Dermis microvascular lymphatic vessel endothelial cell (primary cell): ENCODE measurements at regions not wholly inside any gene's neighbourhood (a gene's known extent, or its start where the extent isn't known, plus 50 kb on each side); places are given as distances from the start of the nearest gene placed in this dataset.

Experiments used
- DNase-seq, 2 donors: peaks; one replicate each; pipeline versions ENCODE4 v3.0.0 to v3.0.0-alpha.2; 2010; ENCODE audit warnings: low read depth in 2 of 2

DNA sequence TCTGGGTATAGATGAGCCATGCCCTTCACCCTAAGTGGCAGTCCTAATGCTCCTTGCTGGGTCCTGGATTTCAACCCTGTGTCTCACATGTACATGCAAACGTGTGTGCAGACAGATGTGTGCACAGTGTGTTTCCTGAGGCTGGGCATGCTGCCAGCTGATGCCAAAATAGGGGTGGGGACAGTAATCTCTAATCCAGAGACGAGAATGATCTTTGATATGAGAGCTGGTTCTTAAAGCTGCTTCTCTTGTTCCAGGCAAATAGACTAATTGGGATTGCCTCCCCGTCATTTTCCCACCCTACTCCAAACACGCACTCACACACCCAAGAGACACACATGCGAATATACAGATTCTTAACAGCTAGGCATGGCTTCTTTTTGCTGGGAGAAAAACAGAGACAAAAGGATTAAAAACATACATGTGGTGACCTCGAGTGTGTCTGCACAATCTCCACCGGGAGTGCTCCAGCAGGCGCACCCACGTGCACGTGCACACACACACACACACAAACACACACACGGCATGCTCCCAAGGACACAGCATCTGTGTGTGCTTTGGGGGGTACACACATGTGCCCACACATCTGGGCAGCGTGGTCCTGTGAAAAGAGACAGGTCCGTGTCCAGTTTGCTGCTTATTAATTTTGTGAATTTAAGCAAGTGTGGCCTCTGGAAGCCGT, 102.1 kb upstream of the ZBTB40 start:
- DNase-seq = no peak

DNA sequence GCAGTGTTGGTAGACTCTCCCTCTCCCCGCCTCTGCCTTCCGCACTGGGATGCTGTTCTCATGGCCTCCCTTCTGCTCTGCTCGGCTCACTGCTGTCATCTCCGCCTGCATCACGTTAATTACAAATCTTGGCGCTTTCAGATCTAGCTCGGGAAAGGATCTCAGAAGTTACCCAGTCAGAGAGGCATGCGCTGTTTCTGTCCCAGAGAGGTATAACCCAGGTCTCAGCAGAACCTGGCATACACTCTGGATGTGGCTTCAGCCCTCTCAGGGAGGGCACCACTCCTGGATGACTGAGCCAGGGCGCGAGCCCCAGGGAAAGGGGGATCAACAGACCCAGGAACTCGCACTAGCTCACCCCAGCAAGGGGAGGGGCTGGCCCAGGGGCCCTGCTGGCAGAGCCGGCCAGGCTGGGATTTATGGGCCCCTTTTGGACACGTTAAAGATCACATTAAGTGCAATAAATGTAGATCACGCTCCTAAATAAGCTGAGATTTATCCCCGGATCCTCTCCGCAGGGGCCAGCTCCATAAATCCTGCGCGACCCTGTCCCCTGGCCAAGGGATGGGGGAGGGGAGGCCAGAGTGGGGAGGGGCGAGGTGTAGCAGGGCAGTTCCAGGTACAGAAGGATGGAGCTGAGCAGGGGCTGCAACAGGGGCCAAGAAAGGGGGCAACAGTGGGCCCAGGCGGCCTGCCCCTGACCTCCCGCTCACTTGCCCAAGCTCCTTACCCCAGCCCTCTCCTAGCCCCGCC, 101.3 kb upstream of the ZBTB40 start:
- DNase-seq = no peak

DNA sequence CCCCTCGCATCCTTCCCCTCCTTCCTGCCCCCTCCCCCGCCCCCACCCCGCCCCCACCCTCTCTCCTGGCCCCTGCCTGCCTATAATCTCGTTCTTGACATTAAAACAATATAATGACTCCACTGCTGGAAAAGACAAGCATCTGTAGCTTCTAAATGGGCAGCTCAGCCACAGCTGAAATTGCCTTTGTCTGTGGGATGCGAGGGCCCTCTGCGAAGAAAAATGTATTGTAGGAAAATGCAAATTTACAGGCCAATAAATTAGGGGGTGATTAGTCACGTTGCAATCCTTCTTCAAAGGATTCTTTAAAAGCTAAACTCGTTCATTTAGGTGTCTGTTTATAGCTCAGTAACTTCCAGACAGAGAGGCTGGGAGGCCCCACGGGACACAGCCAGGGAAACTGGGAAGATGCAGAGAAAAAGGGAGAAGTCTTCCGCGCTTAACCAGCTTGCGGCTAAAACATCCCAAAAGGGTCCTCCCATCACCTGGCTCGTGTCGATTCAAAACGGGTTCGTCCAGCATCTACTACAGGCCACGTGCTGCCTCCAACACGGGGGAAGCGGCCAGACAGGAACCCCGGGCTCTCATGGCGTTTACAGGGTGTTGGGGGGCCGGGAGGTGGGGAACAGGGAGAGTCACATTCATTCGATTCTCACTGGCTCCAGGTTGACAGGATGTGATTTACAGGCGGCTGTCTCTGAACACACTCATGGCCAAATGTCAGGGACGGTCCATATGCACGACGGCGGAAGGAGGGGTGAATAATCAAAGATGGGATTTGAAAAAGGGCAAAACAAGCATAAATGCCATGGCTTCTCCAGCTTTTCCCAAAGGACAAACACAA, 100.5 kb upstream of the ZBTB40 start:
- no peak for DNase-seq

DNA sequence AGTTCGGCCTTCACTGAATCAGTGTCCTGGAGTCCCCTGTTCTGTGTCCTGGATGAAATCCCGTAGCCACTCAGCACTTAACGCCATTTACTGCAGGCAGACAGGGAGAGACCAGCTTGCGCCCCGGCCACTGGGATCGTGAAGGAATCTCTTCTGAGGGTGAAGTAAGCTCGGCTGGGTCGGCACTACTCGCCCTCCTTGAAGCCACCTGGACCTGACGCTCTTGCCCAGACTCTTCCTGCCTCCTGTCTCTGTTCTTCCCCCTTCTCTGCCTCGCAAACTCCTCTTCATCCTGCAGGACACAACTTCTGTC, 99.9 kb upstream of the ZBTB40 start:
- DNase-seq = no peak

DNA sequence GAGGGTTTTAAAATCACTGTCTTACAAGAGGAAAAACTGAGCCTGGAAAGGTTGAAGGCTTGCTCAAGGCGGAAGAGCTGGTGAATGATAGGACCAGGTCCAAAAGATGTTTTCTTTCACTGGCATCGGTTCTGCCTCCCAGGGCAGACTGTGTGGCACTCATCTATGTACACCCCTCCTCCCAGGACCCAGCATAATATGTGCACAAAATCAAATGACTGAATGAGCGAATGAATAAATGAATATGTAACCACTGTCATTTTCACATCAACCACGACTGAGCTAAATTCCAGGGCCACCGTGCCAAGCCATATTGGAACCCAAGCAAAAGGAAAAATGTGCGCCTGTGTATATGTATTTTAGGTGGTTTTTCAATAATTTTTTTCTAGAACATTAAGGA, 99.3 kb upstream of the ZBTB40 start:
- DNase-seq = no peak

DNA sequence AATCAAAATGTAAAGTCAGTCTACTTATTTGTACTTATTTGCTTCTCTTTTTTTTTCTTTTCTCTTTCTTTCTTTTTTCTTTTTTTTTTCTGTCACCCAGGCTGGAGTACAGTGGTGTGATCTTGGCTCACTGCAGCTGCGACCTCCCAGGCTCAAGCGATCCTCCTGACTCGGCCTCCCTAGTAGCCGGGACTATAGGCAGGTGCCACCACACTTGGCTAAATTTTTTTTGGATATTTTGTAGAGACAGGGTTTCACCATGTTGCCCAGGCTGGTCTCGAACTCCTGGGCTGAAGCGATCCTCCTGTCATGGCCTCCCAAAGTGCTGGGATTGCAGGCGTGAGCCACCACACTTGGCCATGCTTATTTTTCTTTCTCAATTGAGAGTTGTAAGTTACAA, 98.8 kb upstream of the ZBTB40 start:
- DNase-seq = no peak

DNA sequence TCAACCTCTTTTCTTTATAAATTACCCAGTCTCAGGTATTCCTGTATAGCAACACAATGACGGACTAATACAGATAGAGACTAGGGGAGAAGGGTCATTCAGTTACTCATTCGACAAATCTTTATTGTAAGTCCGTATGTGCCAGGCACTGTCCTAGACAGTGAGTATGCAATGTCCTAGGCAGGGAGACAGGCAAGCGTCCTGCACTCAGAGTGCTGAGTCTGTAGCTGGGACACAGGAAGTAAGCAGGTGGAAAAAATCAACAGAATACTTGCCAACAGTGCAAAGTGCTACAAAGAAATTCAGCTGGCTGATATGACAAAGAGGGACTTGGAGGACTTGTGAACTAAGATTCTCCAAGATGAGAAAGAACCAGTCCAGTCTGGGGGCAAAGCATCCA, 92.2 kb upstream of the ZBTB40 start:
- DNase-seq = no peak

DNA sequence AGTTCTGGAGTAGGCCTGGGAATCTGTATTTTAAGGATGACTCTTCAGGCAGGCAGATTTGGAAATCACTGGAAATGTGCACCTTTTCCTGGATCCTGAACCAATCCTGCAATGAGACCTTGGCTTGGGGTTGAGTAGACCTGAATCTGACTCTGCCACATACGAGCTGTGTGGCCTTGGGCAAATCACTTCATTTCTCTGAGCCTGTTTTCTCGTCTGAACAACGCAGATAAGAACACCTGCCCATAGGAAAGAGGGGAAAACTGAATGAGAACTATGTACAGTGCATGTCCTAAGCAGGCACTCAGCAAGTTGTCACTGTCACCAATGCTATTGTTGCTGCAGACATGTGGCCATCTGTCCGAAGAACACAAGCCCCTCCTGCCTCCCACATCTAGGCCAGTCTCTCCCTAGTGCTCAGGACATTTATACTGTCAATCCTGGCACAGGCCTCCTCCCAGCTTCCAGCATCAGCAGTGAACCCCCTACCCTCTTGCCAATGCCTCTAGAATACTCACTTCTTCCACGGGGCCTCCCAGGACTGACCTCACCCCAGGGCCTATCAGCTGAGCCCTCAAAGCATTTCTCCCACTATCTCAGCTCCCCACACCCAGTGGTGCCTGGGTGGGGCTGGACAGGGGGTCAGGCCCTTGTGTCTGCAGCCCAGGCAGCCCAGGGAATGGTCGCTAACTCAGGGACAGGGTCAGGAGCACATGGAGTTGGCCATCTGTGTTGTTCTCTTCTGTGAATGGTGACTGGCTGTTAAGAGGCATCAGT, 88.8 kb upstream of the ZBTB40 start:
- DNase-seq = no peak

DNA sequence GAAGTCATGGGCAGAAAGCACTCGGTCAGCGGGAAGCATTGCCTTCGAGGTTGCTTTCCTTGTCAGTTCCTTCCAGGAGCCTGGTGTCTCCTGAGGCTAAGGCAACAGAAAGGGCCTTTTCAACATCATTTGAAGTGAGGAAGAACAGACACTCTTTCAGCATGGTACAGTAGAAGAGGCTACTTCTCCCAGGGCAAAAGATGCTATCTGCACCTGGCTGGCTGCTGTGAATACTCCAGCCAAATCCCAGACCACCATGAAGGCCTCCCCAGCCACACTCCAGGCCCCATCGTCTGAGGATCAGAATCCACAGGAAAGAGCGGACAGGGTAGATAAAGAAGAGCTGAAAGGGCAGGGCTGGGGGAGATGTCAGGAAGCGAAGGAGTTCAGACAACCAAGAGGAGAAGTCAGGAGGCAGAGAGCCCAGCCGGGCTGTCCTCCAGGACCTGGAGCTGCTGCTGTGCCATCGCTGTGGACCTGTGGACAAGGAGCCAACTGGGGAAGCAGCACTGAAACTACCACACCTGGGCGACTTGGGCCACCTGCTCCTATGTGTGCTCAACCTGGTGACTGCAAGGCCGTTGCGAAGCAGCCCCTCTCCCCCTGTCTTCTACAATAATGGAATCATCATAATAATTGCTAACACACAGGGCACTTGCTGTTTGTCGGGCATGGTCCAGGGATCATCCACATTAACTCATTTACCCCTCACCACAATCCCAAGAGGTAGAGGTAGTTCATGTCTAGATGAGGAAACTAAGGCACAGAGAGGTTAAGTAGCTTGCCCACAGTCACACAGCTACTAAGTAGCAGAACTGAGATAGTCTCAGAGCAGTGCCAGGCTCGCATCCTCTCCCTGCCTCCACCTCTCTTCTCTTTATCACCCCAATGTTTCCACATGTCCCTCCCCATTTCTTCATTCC, 88.0 kb upstream of the ZBTB40 start:
- DNase-seq = no peak

DNA sequence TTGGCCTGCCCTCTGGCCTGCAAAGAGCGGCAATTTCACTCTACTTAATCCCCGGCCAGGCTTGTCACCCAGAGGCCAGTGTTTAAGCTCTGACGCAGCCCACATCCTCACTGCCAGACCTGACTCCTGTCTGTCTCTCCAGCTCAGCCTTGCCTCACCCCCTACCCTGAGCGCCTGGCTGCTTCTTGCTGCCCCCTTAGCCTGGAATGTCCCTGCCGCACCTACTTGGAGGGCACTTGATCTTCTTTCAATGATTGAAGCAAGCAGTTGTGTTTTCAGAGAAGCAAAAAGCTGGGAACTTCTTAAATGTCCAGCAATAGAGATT, 87.4 kb upstream of the ZBTB40 start:
- DNase-seq = no peak

DNA sequence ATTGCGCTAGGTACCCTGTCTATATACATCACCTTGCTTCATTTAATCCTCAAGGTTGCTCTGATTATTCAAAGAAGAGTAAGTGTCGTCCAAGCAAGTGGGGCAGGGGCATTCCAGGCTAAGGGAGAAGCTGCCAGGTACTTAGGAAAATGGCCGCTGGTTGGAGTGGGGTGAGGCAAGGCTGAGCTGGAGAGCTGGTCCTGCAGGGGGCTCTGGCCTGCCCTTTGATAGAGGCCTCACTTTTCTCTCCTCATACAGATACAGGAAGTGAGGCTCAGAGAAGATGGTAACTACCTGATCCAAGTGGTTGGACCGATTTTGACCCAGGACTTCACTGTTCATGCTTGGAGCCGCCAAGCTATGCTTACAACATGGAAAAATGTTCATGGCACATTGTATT, 86.9 kb upstream of the ZBTB40 start:
- DNase-seq = no peak

DNA sequence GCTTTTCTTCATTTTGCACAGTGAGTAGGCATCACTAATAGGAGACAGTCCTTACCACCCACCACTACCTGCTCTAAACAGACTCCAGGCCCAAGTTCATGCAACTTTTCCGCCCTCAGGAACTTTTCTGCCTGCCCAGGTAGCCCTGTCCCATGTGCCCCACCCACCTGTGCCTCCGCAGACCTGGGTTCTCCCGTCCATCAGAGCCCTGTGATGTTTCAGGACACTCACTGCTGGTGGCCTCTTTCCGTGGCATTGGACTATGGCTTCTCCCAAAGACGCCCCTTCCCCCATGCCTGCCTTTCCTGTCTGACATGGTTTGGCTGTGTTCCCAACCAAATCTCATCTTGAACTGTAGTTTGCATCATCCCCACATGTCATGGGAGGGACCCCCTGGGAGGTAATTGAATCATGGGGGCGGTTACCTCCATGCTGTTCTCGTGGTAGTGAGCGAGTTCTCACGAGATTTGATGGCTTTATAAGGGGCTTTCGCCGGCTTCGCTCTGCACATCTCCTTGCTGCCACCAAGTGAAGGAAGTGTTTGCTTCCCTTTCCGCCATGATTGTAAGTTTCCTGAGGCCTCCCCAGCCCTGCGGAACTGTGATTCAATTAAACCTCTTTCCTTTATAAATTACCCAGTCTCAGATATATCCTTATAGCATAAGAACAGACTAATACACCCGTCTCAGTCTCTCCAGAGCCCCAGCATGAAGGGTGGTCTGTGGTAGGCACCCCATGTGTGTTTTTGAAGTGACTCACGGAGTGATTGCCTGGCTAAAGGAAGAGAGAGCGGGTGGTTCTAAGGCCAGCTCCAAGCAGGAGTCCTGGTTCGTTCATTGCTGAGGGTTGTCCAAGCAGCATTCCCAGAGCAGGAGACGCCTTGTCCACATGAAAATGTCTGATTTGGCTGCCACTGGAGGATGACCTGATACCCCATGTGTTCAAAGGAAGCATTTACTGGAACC, 86.0 kb upstream of the ZBTB40 start:
- no peak for DNase-seq

DNA sequence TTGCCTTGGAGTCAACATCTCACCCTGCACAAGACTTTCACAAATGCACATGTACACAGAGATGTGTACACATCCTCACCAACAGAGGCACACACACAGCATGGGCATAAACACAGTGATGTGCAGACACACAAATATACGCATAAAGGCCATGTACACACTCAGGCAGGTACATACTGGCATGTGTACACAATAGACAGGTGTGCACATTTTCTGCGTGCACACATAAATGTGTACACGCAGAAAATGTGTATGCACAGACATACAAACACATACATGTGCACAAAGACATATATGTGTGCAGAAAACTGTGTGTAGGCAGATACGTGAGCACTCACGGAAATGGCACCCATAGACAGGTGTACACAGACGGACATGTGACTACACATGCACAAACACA, 85.3 kb upstream of the ZBTB40 start:
- DNase-seq = no peak

DNA sequence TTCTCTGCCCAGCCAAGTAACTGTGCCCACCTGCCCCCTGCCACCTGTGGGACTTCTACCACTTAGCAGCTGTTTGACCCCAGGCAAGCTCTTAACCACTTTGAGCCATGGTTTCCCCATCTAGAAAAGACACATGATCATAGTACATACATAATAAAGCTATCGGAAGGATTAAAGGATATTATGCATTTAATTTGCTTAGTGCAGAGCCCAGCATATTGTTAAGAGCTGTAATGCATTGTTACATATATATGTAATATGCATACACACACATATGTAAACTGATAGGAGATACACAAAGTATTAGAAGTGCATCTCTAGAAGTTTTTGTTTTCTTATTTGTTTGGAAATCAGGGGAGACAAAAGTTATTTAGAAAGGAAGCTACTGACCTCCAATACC, 83.5 kb upstream of the ZBTB40 start:
- DNase-seq = no peak

DNA sequence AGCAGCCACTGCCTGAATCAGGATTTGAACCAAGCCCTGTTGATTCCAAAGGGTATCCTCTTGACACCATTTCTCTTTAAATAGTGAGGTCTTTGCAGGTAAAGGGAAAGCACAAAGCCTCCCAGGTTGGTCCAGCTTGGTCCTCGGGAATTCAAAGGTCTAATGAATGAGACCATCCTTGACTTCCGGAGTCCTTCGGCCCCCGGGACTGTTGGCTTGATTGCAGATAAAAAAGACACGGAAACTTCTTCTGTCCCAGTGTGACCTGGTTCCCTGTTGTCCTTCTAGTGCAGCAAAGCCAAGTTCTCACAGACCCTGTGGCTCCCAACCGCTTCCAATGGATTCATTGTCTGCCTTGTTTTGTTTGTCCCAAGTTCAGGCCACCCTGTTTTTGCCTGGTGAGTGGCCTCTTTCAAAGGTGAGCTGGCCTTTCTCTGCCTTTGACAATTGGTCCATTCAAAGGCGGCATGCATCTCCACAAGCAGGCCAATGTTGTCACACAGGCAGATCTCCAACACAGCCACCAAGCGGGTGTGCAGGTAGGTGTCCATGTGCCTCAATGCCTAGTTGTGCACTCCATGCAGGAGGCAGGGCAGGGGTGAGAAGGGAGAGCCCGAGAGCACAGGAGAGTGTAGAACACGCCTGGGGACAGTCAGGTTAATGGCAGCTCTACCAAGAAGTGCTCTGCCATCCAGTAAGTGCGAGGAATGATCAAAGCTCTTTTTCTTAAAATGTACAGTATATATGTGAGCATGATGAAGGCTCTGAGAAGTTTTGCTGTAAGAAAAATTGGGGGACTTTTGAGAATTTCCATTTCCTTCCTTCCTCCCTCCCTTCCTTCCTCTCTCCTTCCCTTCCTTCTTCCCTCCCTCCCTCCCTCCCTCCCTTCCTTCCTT, 82.1 kb upstream of the ZBTB40 start:
- DNase-seq = no peak

DNA sequence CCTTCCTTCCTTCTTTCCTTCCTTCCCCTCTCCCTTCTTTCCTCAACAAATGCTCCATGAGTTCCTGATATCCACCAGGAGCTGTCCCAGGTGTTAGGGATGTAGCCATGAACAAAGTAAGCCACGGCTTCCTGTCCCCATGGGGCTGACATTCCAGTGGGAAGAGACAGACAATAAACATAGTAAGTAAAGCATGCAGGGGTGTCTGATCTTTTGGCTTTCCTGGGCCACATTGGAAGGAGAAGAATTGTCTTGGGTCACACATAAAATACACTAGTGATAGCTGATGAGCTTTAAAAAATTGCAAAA, 81.5 kb upstream of the ZBTB40 start:
- no peak for DNase-seq

DNA sequence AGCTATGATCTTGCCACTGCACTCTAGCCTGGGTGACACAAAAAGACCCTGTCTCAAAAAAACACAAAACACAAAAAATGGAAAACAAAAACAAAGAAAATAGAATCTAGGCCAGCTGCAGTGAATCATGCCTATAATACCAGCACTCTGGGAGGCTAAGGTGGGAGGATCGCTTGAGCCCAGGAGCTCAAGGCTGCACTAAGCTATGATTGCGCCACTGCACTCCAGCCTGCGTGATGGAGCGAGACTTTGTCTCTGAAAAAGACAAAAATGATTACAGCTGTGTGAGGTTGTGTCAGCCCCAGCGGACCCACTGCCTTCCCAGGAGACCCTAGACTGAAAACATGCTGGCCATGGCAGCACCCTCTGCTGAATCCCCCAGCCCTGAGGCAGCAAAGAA, 80.2 kb upstream of the ZBTB40 start:
- DNase-seq = no peak

DNA sequence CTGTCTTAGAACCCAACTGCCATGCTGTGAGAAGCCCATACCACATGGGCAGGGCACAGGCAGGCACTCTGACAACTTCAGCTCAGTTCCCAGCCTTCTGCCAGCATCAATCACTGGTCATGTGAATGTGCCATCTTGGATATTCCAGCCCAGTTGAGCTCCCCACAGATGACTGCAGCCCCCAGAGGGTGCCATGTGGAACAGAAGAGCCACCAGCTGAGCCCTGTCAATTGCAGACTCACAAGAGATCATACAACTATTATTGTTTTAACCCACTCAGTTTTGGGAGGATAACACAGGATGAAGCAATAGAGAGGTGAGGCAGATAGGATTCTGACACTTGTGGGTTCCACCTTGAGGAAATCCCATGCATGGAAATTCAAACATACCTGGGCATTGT, 78.4 kb upstream of the ZBTB40 start:
- DNase-seq = no peak

DNA sequence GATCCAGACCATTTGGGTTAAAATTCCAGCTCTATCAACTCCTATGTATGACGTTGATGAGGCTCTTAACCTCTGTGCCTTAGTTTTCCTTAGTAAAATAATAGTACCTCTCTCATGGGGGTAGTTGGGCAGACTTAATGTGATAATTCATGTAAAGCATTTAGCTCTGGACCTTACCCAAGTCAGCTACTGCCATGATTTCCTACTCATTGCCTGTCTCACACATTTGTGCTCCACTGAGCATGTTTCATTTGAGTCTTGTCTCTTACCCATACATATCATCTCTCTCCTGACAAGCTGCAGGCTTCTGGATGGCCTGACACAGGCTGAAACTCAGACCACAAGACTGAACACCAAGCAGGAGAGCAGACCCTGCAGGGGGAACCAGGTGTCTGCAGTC, 77.7 kb upstream of the ZBTB40 start:
- no peak for DNase-seq
